Germinal center (tissue), 1 donor: ENCODE measurements at regions not wholly inside any gene's neighbourhood (a gene's known extent, or its start where the extent isn't known, plus 50 kb on each side); places are given as distances from the start of the nearest gene placed in this dataset.
"Not testable (repeated sequence)": the region's sequence is repeated elsewhere in the genome, so short reads cannot be mapped to it uniquely, and the experiment has no call there.

Experiments used
- DNase-seq: peaks from one replicate; pipeline ENCODE4 v3.0.0; 2012; ENCODE audit warnings: mixed read lengths, low spot score

DNA sequence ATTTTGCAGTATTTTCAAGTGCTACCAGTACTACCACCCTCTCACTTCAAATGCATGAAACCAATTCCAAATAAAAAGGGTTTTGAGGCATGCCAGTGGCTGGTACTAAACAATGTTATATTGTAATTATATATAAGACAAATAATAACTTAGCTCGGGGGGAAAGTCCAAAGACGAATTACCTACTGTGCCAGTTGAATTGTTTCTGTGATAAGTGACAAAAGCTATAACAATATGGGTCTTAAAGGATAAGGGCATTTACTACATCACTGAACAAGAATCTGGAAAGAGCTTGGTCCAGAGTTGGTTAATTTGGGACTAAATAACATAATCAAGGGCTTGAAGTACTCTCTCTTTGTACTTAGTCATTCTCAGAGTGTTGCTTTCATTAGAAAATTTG, 404.7 kb upstream of the CHAC2 start:
- no peak for DNase-seq

DNA sequence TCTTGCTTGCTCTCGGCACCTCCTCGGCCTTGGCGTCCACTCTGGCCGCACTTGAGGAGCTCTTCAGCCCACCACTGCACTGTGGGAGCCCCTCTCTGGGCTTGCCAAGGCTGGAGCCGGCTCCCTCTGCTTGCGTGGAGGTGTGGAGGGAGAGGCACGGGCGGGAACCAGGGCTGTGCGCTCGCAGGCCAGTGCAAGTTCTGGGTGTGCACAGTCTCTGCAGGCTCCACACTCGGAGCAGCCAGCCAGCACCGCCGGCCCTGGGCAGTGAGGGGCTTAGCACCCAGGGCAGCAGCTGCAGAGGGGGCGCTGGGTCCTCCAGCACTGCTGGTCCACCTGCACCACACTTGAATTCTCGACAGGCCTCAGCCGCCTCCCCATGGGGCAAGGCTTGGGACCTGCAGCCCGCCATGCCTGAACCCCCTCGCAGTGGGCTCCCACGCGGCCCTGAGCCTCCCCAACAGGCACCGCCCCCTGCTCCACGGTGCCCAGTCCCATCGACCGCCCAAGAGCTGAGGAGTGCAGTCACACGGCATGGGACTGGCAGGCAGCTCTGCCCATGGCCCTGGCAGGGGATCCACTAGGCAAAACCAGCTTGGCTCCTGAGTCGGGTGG, 411.2 kb upstream of the CHAC2 start:
- DNase-seq = no peak

DNA sequence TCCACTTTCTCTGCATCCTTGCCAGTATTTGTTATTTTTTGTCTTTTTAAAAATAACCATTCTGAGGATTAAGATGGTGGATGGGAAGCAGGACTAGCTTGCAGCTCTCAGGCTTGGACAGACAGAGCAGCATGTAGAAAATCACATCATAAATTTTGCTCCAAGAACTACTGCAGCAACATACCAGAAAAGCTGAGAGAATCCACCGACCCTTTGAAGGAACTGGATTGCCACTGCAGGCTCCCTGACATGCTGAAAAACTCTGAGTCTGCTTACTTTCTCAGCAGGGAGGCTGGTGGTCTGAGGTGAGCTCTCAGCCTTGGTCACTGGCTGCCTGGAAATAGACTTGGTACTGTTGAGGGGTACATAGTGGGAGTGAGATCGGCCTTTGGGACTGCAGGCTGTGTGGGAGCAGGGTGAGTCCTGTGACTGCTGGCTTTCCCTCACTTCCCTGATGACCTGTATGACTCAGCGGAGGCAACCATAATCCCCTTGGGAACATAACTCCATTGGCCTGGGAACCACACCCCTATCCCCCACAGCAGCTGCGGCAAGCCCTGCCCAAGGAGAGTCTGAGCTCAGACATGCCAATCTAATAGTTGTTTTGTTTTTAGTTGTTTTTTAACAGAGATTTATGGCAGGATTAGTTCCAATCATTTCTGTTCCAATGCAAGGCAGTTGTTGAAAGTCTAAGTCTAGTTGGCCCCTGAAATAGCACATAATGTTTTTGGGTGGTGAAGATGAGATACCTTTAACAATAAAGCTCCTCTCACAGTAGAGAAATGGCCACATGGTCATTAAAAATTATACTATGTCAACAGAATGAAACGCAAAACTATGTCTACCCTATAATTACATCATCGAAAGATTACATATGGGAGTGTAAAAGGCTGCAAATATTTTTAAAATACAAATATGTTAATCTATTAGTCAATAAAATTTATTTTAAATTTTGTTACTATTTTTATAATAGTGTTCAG, 414.2 kb upstream of the CHAC2 start:
- DNase-seq = no peak

DNA sequence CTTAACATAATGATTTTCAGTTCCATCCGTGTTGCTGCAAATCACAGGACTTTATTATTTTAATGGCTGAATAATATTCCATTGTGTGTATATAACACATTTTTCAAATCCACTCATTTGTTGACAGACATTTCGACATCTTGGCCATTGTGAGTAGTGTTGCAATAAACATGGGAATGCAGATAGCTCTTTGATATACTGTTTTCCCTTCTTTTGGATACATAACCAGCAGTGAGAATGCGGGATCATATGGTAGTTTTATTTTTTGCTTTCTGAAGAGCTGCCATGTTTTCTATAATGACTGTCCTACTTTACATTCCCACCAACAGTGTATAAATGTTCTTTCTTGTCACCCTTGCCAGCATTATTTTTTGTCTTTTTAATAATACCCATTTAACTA, 420.3 kb upstream of the CHAC2 start:
- DNase-seq = no peak

GRCh38 chr2:53342248-53342647, 425.4 kb upstream of the CHAC2 start:
- DNase-seq = no peak

- no peak for DNase-seq
Observed at GRCh38 chr2:53334610-53335009, 433.0 kb upstream of the CHAC2 start.

DNA sequence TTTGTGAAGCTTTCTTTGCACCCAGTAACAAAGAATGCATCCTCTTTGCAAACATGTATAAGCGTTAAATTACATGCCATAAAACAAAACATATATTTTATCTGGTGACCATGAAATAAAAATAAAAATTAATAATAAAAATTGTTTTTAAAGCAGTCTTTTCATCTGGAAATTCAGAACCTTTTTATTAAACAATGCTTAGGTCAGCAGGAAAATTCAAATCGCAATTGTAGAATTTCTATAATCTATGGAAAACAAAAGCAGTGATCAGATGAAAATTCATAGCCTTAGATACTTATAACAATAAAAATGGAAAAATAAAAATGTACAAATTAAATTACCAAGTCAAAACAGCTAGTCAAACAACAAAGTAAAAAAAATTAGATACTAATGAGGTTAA, 435.9 kb upstream of the CHAC2 start:
- DNase-seq = no peak

DNA sequence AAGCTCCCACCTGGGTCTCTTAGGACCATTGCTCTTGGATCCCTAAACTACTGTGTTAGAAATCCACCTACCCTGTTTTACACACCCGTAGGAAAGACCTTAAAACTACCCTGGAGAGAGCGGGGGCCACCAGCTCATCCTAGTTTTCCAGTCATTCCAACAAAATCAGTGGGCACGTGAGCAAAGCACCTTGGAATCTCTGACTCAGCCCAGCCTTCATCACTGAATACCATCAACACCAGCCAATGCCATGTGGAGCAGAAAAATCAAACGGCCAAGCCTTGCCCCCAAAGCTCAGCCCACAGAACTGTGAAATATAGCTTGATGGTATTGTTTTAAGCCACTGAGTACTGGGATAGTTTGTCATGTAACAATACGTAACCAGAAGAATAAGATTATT, 449.7 kb upstream of the CHAC2 start:
- no peak for DNase-seq

DNA sequence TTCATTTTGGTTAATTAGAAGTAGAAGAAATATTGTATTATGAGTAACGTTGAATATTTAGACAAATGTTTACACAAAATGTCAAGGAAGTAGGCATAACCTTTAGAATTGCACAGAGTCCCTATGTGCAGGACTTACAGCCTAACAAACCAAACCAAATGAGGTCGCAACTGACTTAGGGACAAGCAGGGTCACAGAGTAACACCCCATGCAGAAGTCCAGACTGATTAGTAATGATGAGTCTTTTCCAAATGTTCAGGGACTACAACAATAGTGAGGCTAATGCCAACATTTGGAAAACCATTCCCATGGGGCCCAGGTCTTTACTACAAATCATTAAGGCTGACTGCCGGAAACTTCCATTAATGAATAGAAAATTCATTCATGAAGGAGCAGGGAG, 452.5 kb upstream of the CHAC2 start:
- DNase-seq = no peak

DNA sequence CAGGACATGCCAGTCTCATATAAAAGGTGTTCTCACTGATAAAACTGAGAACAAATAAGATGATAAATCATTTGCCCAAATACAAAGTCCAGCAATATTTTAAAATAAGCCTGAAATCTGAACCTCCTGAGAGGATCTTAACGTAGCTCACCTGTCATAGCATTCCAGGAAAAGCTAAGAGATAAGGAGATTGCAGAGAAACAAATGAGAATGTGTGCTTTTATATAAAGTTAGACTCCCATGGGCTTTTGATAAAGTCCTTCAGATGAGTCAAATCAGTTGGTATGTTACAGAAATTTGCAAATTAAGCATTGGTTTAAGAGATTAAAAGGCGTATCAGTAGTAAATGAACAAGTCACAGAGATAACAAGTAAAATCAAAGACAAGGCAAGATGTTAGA, 452.9 kb upstream of the CHAC2 start:
- no peak for DNase-seq

GRCh38 chr2:53313644-53314043, 454.0 kb upstream of the CHAC2 start:
- not testable (repeated sequence) for DNase-seq

GRCh38 chr2:53312721-53313120, 454.9 kb upstream of the CHAC2 start:
- no peak for DNase-seq

- no peak for DNase-seq
Observed at GRCh38 chr2:53312181-53312580, 455.4 kb upstream of the CHAC2 start.

DNA sequence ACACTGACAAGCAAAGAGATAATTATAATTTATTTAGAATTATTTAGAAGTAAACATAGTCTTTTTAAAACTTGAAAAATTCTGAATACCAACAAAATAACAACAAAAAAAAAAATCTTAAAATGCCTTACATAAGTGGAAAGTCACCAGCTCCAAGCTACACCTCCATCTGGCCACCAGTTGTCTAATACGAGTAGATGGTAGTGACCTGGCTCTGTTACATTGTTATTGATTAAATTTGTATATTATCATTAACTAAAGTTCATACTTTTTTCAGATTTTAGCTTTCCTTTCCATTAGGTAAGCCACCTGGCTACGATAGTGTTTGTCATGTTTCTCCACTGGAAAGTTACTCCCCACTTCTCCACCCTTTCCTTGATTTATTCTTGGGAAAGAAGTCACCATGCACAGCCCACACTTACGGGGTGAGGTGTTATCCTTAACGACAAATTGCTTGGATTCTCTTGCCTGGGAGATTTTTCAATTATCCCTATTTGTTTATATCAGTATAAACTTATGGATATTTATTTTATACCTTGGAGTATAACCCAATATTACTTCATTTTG, 464.5 kb upstream of the CHAC2 start:
- no peak for DNase-seq

- DNase-seq = no peak
Observed at GRCh38 chr2:53302455-53302854, 465.1 kb upstream of the CHAC2 start.

DNA sequence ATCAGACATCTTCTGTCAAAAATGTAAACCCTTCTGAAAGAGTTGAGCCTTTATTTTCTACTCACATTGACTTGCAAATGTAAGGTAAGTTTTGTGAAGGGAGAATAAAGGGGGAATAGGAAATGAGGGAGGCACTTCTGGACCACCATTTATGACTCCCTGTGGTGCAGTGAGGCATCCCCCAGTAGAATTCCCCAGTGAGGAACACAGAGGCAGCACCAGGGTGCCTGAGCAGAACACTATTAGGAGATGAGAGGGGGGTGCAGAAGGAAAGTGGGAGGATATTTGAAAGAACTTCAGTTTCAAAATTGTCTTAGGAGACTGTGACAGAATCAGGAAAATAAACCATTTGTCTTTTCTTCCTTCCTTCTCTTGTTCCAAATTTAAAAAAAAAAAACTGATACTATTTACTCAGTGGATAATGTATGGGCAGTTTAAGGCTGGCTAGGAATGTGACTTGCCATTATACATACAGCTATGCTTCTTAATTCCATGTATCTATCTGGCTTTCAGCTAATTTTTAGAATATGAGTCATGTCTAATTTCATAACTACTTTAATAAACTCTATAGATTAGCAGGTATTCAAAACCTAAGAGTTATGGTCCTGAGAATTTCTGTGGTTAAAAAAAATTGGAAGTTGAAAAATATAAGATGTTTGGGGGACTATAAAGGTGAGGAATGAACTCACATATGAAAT, 478.1 kb upstream of the CHAC2 start:
- DNase-seq = no peak

GRCh38 chr2:53286345-53286744, 481.3 kb upstream of the CHAC2 start:
- no peak for DNase-seq

DNA sequence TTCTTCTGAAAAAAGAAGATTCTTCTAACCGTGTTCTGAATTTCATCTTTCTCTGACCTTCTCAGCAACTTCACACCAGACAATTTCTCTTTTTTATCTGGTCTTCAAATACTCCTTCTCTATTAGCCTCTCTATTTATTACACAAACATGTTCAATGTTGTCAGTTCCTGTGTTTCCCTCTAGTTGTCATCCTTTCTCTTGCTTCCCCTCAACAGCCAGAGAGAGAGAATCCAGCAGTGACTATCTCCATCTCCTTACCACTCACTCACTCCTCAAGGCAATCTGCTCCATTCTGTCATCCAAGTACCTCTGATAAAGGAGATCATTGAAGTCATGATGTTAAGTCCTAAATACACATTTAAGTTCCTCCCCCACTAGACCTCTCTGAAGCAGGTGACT, 491.9 kb upstream of the CHAC2 start:
- DNase-seq = no peak

DNA sequence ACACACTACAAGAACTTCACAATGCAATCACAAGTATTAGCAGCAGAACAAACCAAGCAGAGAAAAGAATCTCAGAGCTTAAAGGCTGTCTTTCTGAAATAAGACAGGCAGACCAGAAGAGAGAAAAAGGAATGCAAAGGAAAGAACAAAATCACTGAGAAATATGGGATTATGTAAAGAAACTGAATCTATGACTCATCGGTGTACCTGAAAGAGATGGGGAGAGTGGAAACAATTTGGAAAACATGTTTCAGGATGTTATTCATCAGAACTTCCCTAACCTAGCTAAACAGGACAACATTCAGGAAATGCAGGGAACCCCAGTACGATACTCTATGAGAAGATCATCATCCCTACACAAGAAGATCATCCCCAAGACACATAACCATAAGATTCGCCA, 499.0 kb upstream of the CHAC2 start:
- DNase-seq = no peak

- DNase-seq = no peak
Observed at GRCh38 chr2:53268086-53268485, 499.5 kb upstream of the CHAC2 start.

DNA sequence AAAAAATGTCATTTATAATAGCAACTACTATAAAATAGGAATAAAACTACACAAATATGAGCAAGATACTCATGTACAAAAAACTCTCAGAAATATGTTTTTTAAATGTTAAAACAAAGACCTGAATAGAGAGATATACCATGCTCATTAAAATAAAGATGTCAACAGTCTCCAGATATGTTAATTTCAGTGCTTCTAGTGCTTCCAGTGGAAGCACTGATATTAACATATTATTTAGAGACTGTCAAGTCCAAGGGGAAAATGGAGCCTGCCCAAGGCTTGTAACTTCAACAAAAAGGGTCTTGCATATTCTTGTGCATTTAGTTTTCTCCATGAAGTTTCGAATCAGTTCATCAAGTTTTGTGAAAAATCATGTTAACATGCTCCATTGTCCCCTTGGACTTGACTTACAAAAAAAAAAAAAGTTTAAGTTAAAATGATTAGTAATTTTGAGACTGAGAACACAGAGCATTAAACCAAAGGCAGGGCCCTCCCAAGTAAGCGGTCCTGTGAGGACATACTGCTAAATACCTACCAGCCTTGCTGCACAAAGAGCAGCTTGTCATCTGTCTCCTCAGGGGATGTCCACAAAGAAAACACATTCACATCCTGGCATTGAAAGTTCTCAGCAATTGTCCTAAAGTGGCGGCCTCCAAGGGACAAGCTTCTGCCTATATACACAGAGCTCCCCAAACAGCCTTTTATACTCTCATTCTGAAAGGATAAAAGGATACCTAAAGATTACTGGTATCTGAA, 501.9 kb upstream of the CHAC2 start:
- DNase-seq = no peak

GRCh38 chr2:53260568-53260967, 507.0 kb upstream of the CHAC2 start:
- DNase-seq = no peak
